GM18867 (cell line): ENCODE measurements at regions not wholly inside any gene's neighbourhood (a gene's known extent, or its start where the extent isn't known, plus 50 kb on each side); places are given as distances from the start of the nearest gene placed in this dataset.

Experiments
- ATAC-seq: cut with Tn5 transposase; IDR thresholded peaks from one replicate; pipeline ENCODE4 v1.9.1; 2021; ENCODE audit warnings: mild to moderate bottlenecking, moderate library complexity; ENCODE audit not compliant: unreplicated experiment

DNA sequence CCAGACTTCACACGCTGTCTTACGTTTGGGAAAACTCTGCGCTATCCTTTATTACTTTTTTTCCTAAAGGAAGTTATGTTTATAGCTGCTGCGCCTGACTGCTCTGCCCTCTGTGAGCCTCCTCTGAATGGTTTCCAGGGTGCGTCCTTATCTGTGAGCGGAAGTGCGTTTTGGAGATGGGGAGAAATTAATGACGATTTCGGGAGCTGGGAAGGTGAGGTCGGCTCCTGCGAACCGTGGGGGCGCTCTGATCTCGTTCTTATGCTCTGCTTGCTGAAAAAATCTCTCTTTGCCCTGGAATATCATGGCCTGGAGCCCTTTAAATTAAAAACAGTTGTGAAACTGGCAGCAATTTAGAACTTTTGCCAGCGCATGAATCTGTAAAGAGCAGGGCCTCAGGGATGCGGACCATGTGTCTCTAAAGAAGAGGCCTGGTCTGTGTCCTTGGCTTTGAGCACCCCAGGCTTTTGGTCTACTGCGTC is 135.7 kb upstream of the ZFHX3 start:
- ATAC-seq, result no peak

GRCh38 chr16:73179705-73180331 is 131.9 kb upstream of the ZFHX3 start:
- ATAC-seq, result no peak

- no peak for ATAC-seq
These were observed 129.9 kb upstream of the ZFHX3 start for GRCh38 chr16:73177729-73178295.

- no peak for ATAC-seq
These were observed 128.7 kb upstream of the ZFHX3 start for GRCh38 chr16:73176577-73177013.

- ATAC-seq, result no peak
These were observed 125.2 kb upstream of the ZFHX3 start for GRCh38 chr16:73172973-73173709.

- no peak for ATAC-seq
These were observed 124.5 kb upstream of the ZFHX3 start for GRCh38 chr16:73172241-73172972.

- ATAC-seq, result no peak
These were observed 123.9 kb upstream of the ZFHX3 start for GRCh38 chr16:73171901-73172240.

- ATAC-seq, result no peak
These were observed 123.5 kb upstream of the ZFHX3 start for GRCh38 chr16:73171380-73171779.

- ATAC-seq, result no peak
These were observed 122.7 kb upstream of the ZFHX3 start for GRCh38 chr16:73170612-73171038.

GRCh38 chr16:73166947-73167550 is 119.1 kb upstream of the ZFHX3 start:
- no peak for ATAC-seq

- no peak for ATAC-seq
These were observed 118.5 kb upstream of the ZFHX3 start for GRCh38 chr16:73166441-73166851.

DNA sequence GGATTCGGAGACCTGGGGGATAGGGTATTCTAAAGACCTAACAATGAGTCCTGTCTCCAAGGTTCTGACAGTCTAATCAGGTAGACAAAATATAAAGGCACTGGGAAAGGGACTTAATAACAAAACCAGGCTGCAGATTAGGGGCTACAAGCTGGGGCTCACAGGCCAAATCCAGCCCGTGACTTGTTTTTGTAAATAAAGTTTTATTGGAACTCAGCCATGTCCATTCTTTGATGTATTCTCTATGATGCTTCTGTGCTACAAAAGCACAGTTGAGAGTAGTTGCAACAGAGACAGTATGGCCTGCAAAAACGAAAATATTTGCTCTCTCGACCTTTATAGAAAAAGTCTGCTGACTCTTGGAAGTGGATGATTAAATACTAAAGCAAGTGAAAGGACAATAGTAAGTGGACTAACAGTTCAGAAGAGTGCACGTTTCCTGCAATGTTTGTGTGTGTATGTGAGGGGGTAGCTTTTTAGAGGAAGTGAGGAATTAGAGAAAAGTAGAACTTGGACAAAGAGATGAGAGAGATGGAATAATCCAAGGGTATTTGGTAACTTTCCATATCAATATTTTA is 115.4 kb upstream of the ZFHX3 start:
- no peak for ATAC-seq

GRCh38 chr16:73161977-73162376 is 114.0 kb upstream of the ZFHX3 start:
- ATAC-seq, result no peak

DNA sequence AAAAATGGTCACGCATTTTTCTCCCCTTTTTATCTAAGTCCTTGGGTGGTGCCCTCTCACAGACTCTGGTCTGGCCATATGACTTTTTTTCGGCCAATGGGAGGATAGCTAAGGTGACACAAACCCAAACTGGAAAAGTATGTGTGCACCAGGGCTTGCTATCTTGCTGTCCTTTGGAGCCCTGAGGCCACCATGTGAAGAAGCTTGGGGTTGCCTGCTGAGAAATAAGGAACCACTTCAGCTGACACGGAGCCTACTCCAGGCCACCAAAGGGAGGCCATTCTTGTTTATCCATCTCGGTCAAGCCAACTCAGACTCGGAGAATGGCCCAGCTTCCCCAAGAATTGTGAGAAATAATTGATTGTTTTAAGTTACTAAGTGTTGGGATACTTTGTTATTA is 111.4 kb upstream of the ZFHX3 start:
- no peak for ATAC-seq

DNA sequence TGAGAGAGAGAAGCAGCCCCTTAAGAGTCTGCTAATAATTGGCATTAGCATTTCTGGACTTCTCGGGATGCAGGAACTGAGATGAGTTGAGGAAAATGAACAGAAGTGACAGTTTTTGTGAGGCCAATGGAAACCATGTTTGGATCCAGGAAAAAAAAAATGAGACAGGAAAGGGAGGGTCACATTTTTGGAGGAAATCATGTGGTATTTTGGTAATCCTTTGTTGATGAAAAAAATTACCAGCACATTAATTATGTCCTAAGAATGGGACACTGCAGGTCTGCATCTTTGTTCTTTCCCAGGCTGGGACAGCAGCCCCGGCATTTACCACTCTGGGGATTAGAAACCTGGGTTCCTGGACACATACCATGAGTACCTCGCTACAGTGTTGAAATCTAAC is 109.9 kb upstream of the ZFHX3 start:
- no peak for ATAC-seq

- ATAC-seq, result no peak
These were observed 106.3 kb upstream of the ZFHX3 start for GRCh38 chr16:73154063-73154870.

- ATAC-seq, result no peak
These were observed 104.6 kb upstream of the ZFHX3 start for GRCh38 chr16:73152386-73153125.

GRCh38 chr16:73151941-73152340 is 104.0 kb upstream of the ZFHX3 start:
- ATAC-seq, result no peak

DNA sequence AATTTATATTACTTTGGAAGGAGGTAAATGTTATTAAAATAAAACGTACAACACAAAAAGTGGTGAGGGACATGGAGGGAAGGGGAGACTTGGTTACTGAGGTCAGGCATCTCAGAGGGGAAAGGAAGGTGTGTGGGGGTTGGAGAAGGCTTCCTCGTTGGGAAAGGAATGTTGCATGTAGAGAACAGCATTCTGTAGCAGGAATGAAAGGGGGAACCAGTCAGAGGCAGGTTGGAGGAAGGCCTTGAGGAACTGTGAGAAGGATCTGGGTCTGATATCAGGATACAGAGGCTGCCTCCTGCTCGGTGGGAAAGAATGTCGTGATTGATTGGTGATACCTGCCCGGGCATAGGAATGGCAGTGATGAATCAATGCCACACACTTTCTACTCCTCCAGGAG is 103.3 kb upstream of the ZFHX3 start:
- ATAC-seq, result no peak
